ENCODE measurements at regions not wholly inside any gene's neighbourhood (a gene's known extent, or its start where the extent isn't known, plus 50 kb on each side); places are given as distances from the start of the nearest gene placed in this dataset.
"Not testable (repeated sequence)": the region's sequence is repeated elsewhere in the genome, so short reads cannot be mapped to it uniquely, and the experiment has no call there.

GRCh38 chr6:164048840-164049516 is 634.5 kb downstream of the QKI start:
- in situ Hi-C loops (cut with MboI): no loop called here
- WGBS, 2 experiments (ENCODE audit: low coverage in 1 of 2, low lambda C conversion rate in 2 of 2, missing lambda C conversion rate in 2 of 2): 35 to 40% methylated on average over 6 of the region's 6 CpGs

GRCh38 chr6:164045082-164045481 is 630.6 kb downstream of the QKI start:
- H3K4me2 ChIP-seq (ENCODE audit: unreplicated experiment): no peak overlapping the region
- in situ Hi-C loops (cut with MboI): no loop called here
- H3K27me3 ChIP-seq (replicated peaks; ENCODE audit: insufficient read depth): no peaks in the 10 kb centered on the region
- H3K9me2 ChIP-seq (ENCODE audit: insufficient read depth): no peaks in the 10 kb centered on the region
- no peaks in the 10 kb centered on the region for H3K36me3 ChIP-seq (ENCODE audit: low read depth)
- H3K4me1 ChIP-seq (ENCODE audit: insufficient read depth): no peaks in the 10 kb centered on the region
- no peak for DNase-seq
- WGBS, 2 experiments (ENCODE audit: low coverage in 1 of 2, low lambda C conversion rate in 2 of 2, missing lambda C conversion rate in 2 of 2): 21 to 22% methylated on average over 1 of the region's 1 CpG
- H4K20me1 ChIP-seq (ENCODE audit: insufficient read depth): no peaks in the 10 kb centered on the region
- no peaks in the 10 kb centered on the region for H3F3A ChIP-seq (ENCODE audit: insufficient read depth)
- no peaks in the 10 kb centered on the region for H3K79me2 ChIP-seq (ENCODE audit: insufficient read depth)
- H3K9me3 ChIP-seq (ENCODE audit: low read depth): no peaks in the 10 kb centered on the region
- H3K4me3 ChIP-seq: no peak overlapping the region
- no peak overlapping the region for H3K9ac ChIP-seq
- no peak for TF ChIP-seq EZH2 (IDR thresholded peaks at IDR 0.05; ENCODE audit: insufficient read depth, poor library complexity, severe bottlenecking)
- no peak overlapping the region for H3K27ac ChIP-seq
- no peak overlapping the region for H2AFZ ChIP-seq

More at GRCh38 chr6:164048840-164049516, 634.5 kb downstream of the QKI start:
- Histone ChIP-seq H3K79me2 (ENCODE audit: insufficient read depth) (no peaks in the 10 kb centered on the region), H2AFZ (no peak overlapping the region), H3K9me2 (ENCODE audit: insufficient read depth) (no peaks in the 10 kb centered on the region), H3K36me3 (ENCODE audit: low read depth) (no peaks in the 10 kb centered on the region), H3K4me2 (ENCODE audit: unreplicated experiment) (no peak overlapping the region), H3K27me3 (replicated peaks; ENCODE audit: insufficient read depth) (no peaks in the 10 kb centered on the region), H4K20me1 (ENCODE audit: insufficient read depth) (no peaks in the 10 kb centered on the region), H3K4me3 (no peak overlapping the region), H3K27ac (no peak overlapping the region), H3F3A (ENCODE audit: insufficient read depth) (no peaks in the 10 kb centered on the region), H3K9me3 (ENCODE audit: low read depth) (no peaks in the 10 kb centered on the region), H3K4me1 (ENCODE audit: insufficient read depth) (no peaks in the 10 kb centered on the region), H3K9ac (no peak overlapping the region)
- TF ChIP-seq EZH2phosphoT487 (IDR thresholded peaks at IDR 0.05; ENCODE audit: insufficient read depth, low read depth): no peak
- no peak for TF ChIP-seq EZH2 (IDR thresholded peaks at IDR 0.05; ENCODE audit: insufficient read depth, poor library complexity, severe bottlenecking)
- DNase-seq: no peak

- H3K4me3 ChIP-seq; H3K9me2 ChIP-seq (ENCODE audit: insufficient read depth); H3K36me3 ChIP-seq (ENCODE audit: low read depth); H3K9ac ChIP-seq; H3K9me3 ChIP-seq (ENCODE audit: low read depth); H2AFZ ChIP-seq; H4K20me1 ChIP-seq (ENCODE audit: insufficient read depth); H3K4me1 ChIP-seq (ENCODE audit: insufficient read depth); in situ Hi-C loops (cut with MboI); H3F3A ChIP-seq (ENCODE audit: insufficient read depth); H3K4me2 ChIP-seq (ENCODE audit: unreplicated experiment); H3K27ac ChIP-seq; DNase-seq; H3K79me2 ChIP-seq (ENCODE audit: insufficient read depth); H3K27me3 ChIP-seq (replicated peaks; ENCODE audit: insufficient read depth): not testable (repeated sequence)
- WGBS, 2 experiments (ENCODE audit: low coverage in 1 of 2, low lambda C conversion rate in 2 of 2, missing lambda C conversion rate in 2 of 2): 46 to 52% methylated on average over 5 of the region's 5 CpGs
Observed at GRCh38 chr6:164043656-164044055, 629.1 kb downstream of the QKI start.

GRCh38 chr6:164042212-164042611 is 627.7 kb downstream of the QKI start:
- 4 to 8% methylated on average over 5 of the region's 5 CpGs for WGBS, 2 experiments (ENCODE audit: low coverage in 1 of 2, low lambda C conversion rate in 2 of 2, missing lambda C conversion rate in 2 of 2)

GRCh38 chr6:164040994-164041393 is 626.5 kb downstream of the QKI start:
- H2AFZ ChIP-seq: no peak overlapping the region
- no peak overlapping the region for H3K9ac ChIP-seq
- in situ Hi-C loops (cut with MboI): no loop called here
- no peaks in the 10 kb centered on the region for H3K9me3 ChIP-seq (ENCODE audit: low read depth)
- no peaks in the 10 kb centered on the region for H3K36me3 ChIP-seq (ENCODE audit: low read depth)
- no peaks in the 10 kb centered on the region for H3K9me2 ChIP-seq (ENCODE audit: insufficient read depth)
- DNase-seq: no peak
- 45 to 56% methylated on average over 2 of the region's 2 CpGs for WGBS, 2 experiments (ENCODE audit: low coverage in 1 of 2, low lambda C conversion rate in 2 of 2, missing lambda C conversion rate in 2 of 2)
- no peak overlapping the region for H3K27ac ChIP-seq
- H3F3A ChIP-seq (ENCODE audit: insufficient read depth): no peaks in the 10 kb centered on the region
- H3K4me1 ChIP-seq (ENCODE audit: insufficient read depth): no peaks in the 10 kb centered on the region
- H3K4me2 ChIP-seq (ENCODE audit: unreplicated experiment): no peak overlapping the region
- H4K20me1 ChIP-seq (ENCODE audit: insufficient read depth): no peaks in the 10 kb centered on the region
- H3K79me2 ChIP-seq (ENCODE audit: insufficient read depth): no peaks in the 10 kb centered on the region
- H3K4me3 ChIP-seq: no peak overlapping the region
- no peak for TF ChIP-seq EZH2phosphoT487 (IDR thresholded peaks at IDR 0.05; ENCODE audit: insufficient read depth, low read depth)
- no peak for TF ChIP-seq EZH2 (IDR thresholded peaks at IDR 0.05; ENCODE audit: insufficient read depth, poor library complexity, severe bottlenecking)
- H3K27me3 ChIP-seq (replicated peaks; ENCODE audit: insufficient read depth): no peaks in the 10 kb centered on the region

More at GRCh38 chr6:164042212-164042611, 627.7 kb downstream of the QKI start:
- no peak overlapping the region for H2AFZ ChIP-seq
- no peaks in the 10 kb centered on the region for H4K20me1 ChIP-seq (ENCODE audit: insufficient read depth)
- H3F3A ChIP-seq (ENCODE audit: insufficient read depth): no peaks in the 10 kb centered on the region
- TF ChIP-seq EZH2 (IDR thresholded peaks at IDR 0.05; ENCODE audit: insufficient read depth, poor library complexity, severe bottlenecking) (no peak), EZH2phosphoT487 (IDR thresholded peaks at IDR 0.05; ENCODE audit: insufficient read depth, low read depth) (no peak)
- H3K27ac ChIP-seq: no peak overlapping the region
- H3K9me3 ChIP-seq (ENCODE audit: low read depth): no peaks in the 10 kb centered on the region
- H3K4me3 ChIP-seq: no peak overlapping the region
- no peaks in the 10 kb centered on the region for H3K27me3 ChIP-seq (replicated peaks; ENCODE audit: insufficient read depth)
- in situ Hi-C loops (cut with MboI): no loop called here
- no peak for DNase-seq
- no peaks in the 10 kb centered on the region for H3K79me2 ChIP-seq (ENCODE audit: insufficient read depth)
- H3K9me2 ChIP-seq (ENCODE audit: insufficient read depth): no peaks in the 10 kb centered on the region
- no peaks in the 10 kb centered on the region for H3K4me1 ChIP-seq (ENCODE audit: insufficient read depth)
- no peak overlapping the region for H3K4me2 ChIP-seq (ENCODE audit: unreplicated experiment)
- H3K9ac ChIP-seq: no peak overlapping the region
- no peaks in the 10 kb centered on the region for H3K36me3 ChIP-seq (ENCODE audit: low read depth)
